HL-60 (cell line): ENCODE measurements at regions not wholly inside any gene's neighbourhood (a gene's known extent, or its start where the extent isn't known, plus 50 kb on each side); places are given as distances from the start of the nearest gene placed in this dataset.

ENCODE experiments used
- GABPA ChIP-seq: IDR thresholded peaks from 2 replicates; pipeline ENCODE4 v1.6.1; 2012; ENCODE audit warnings: low read depth
- POLR2AphosphoS5 ChIP-seq: IDR thresholded peaks from 2 replicates; pipeline ENCODE4 v1.6.1; 2012; ENCODE audit warnings: low read depth
- SPI1 ChIP-seq: IDR thresholded peaks from 2 replicates; pipeline ENCODE4 v1.6.1; 2012; ENCODE audit warnings: low read depth, mild to moderate bottlenecking, borderline replicate concordance
- TF ChIP-seq, protein P1 (sequence below): IDR thresholded peaks from 2 replicates; pipeline ENCODE4 v1.6.1; 2012; ENCODE audit warnings: low read depth; ENCODE audit not compliant: insufficient replicate concordance
- TF ChIP-seq, protein P2 (sequence below): IDR thresholded peaks from one replicate; pipeline ENCODE4 v1.5.1; 2011; ENCODE audit warnings: low read length, control low read depth, inconsistent platforms; ENCODE audit not compliant: insufficient read depth

DNA sequence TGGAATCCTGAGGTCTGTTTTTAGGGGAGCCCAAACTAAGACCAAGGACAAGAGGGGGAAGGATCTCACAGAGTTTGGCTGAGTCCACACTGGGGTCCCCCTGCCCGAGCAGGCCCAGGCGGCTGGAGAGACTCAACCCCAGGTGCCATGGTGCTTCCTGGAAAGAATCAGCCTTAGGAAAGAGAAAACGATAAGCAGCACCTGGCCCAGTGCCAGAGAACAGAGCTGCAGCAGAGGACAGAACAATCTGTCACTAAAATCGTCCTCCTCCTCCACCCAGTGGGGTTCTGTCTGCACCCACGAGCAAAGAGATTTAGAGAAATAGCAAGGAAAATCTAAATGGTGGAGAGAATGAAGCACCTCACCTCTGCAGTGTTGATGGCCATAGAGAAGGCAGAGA is 470.5 kb downstream of the BCOR start:
- TF ChIP-seq, protein P1, sequence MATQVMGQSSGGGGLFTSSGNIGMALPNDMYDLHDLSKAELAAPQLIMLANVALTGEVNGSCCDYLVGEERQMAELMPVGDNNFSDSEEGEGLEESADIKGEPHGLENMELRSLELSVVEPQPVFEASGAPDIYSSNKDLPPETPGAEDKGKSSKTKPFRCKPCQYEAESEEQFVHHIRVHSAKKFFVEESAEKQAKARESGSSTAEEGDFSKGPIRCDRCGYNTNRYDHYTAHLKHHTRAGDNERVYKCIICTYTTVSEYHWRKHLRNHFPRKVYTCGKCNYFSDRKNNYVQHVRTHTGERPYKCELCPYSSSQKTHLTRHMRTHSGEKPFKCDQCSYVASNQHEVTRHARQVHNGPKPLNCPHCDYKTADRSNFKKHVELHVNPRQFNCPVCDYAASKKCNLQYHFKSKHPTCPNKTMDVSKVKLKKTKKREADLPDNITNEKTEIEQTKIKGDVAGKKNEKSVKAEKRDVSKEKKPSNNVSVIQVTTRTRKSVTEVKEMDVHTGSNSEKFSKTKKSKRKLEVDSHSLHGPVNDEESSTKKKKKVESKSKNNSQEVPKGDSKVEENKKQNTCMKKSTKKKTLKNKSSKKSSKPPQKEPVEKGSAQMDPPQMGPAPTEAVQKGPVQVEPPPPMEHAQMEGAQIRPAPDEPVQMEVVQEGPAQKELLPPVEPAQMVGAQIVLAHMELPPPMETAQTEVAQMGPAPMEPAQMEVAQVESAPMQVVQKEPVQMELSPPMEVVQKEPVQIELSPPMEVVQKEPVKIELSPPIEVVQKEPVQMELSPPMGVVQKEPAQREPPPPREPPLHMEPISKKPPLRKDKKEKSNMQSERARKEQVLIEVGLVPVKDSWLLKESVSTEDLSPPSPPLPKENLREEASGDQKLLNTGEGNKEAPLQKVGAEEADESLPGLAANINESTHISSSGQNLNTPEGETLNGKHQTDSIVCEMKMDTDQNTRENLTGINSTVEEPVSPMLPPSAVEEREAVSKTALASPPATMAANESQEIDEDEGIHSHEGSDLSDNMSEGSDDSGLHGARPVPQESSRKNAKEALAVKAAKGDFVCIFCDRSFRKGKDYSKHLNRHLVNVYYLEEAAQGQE: no peak
- TF ChIP-seq, protein P2, sequence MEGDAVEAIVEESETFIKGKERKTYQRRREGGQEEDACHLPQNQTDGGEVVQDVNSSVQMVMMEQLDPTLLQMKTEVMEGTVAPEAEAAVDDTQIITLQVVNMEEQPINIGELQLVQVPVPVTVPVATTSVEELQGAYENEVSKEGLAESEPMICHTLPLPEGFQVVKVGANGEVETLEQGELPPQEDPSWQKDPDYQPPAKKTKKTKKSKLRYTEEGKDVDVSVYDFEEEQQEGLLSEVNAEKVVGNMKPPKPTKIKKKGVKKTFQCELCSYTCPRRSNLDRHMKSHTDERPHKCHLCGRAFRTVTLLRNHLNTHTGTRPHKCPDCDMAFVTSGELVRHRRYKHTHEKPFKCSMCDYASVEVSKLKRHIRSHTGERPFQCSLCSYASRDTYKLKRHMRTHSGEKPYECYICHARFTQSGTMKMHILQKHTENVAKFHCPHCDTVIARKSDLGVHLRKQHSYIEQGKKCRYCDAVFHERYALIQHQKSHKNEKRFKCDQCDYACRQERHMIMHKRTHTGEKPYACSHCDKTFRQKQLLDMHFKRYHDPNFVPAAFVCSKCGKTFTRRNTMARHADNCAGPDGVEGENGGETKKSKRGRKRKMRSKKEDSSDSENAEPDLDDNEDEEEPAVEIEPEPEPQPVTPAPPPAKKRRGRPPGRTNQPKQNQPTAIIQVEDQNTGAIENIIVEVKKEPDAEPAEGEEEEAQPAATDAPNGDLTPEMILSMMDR: no peak
- no peak for TF ChIP-seq POLR2AphosphoS5
- TF ChIP-seq GABPA: no peak
- TF ChIP-seq SPI1: no peak
